ENCODE measurements at regions not wholly inside any gene's neighbourhood (a gene's known extent, or its start where the extent isn't known, plus 50 kb on each side); places are given as distances from the start of the nearest gene placed in this dataset. TPM values are rescaled to one million over a fixed set of nuclear protein-coding genes. Genes with fewer than 3 reads are reported as not detected.

- H3K27me3 ChIP-seq (ENCODE audit: control insufficient read depth in 3 of 3, insufficient read depth in 3 of 3, low read length in 3 of 3), result no peaks in the 10 kb centered on the region
- H3K27ac ChIP-seq (ENCODE audit: low read depth, low read length), result no peak overlapping the region
- no peak overlapping the region for H3K4me3 ChIP-seq (ENCODE audit: low read length in 3 of 3)
- no peaks in the 10 kb centered on the region for H3K9me3 ChIP-seq (ENCODE audit: control insufficient read depth in 3 of 3, low read length in 3 of 3)
- no peaks in the 10 kb centered on the region for H3K36me3 ChIP-seq (ENCODE audit: control insufficient read depth in 3 of 3, insufficient read depth in 3 of 3, low read length in 3 of 3)
- H3K4me1 ChIP-seq (ENCODE audit: control insufficient read depth in 3 of 3, insufficient read depth in 3 of 3, low read length in 3 of 3), result no peaks in the 10 kb centered on the region
- H3K9ac ChIP-seq (ENCODE audit: low read depth in 1 of 3, low read length in 3 of 3), result no peak overlapping the region
These were observed 53.7 kb upstream of the GDNF start for GRCh38 chr5:37893434-37894134.

- no peaks in the 10 kb centered on the region for H3K4me1 ChIP-seq (ENCODE audit: control insufficient read depth in 3 of 3, insufficient read depth in 3 of 3, low read length in 3 of 3)
- no peak overlapping the region for H3K27ac ChIP-seq (ENCODE audit: low read depth, low read length)
- H3K27me3 ChIP-seq (ENCODE audit: control insufficient read depth in 3 of 3, insufficient read depth in 3 of 3, low read length in 3 of 3), result no peaks in the 10 kb centered on the region
- no peak overlapping the region for H3K4me3 ChIP-seq (ENCODE audit: low read length in 3 of 3)
- H3K9ac ChIP-seq (ENCODE audit: low read depth in 1 of 3, low read length in 3 of 3), result no peak overlapping the region
- H3K36me3 ChIP-seq (ENCODE audit: control insufficient read depth in 3 of 3, insufficient read depth in 3 of 3, low read length in 3 of 3), result no peaks in the 10 kb centered on the region
- no peaks in the 10 kb centered on the region for H3K9me3 ChIP-seq (ENCODE audit: control insufficient read depth in 3 of 3, low read length in 3 of 3)
These were observed 52.7 kb upstream of the GDNF start for GRCh38 chr5:37892586-37892985.

GRCh38 chr5:37891832-37892231 lies 52.0 kb upstream of the GDNF start:
- no peaks in the 10 kb centered on the region for H3K4me1 ChIP-seq (ENCODE audit: control insufficient read depth in 3 of 3, insufficient read depth in 3 of 3, low read length in 3 of 3)
- no peaks in the 10 kb centered on the region for H3K36me3 ChIP-seq (ENCODE audit: control insufficient read depth in 3 of 3, insufficient read depth in 3 of 3, low read length in 3 of 3)
- no peaks in the 10 kb centered on the region for H3K27me3 ChIP-seq (ENCODE audit: control insufficient read depth in 3 of 3, insufficient read depth in 3 of 3, low read length in 3 of 3)
- no peak overlapping the region for H3K9ac ChIP-seq (ENCODE audit: low read depth in 1 of 3, low read length in 3 of 3)
- H3K27ac ChIP-seq (ENCODE audit: low read depth, low read length), result no peak overlapping the region
- no peaks in the 10 kb centered on the region for H3K9me3 ChIP-seq (ENCODE audit: control insufficient read depth in 3 of 3, low read length in 3 of 3)
- no peak overlapping the region for H3K4me3 ChIP-seq (ENCODE audit: low read length in 3 of 3)

- H3K27me3 ChIP-seq (ENCODE audit: control insufficient read depth in 3 of 3, insufficient read depth in 3 of 3, low read length in 3 of 3), result peaks cover 0 to 2% (median 0%) of the 10 kb centered on the region in 3 donors
These were observed 49.9 kb upstream of the GDNF start for GRCh38 chr5:37889612-37890317.

More at GRCh38 chr5:37889612-37890317, 49.9 kb upstream of the GDNF start:
- Histone ChIP-seq H3K9me3 (ENCODE audit: control insufficient read depth in 3 of 3, low read length in 3 of 3) (no peaks in the 10 kb centered on the region), H3K4me3 (ENCODE audit: low read length in 3 of 3) (no peak overlapping the region), H3K27ac (ENCODE audit: low read depth, low read length) (no peak overlapping the region), H3K9ac (ENCODE audit: low read depth in 1 of 3, low read length in 3 of 3) (no peak overlapping the region), H3K36me3 (ENCODE audit: control insufficient read depth in 3 of 3, insufficient read depth in 3 of 3, low read length in 3 of 3) (no peaks in the 10 kb centered on the region), H3K4me1 (ENCODE audit: control insufficient read depth in 3 of 3, insufficient read depth in 3 of 3, low read length in 3 of 3) (no peaks in the 10 kb centered on the region)

Small RNAs in the stretch of these regions (small RNA-seq; reads per million reads assigned to genes)
- not detected for gene LINC02110
